OCI-LY1 (cell line): ENCODE measurements at regions not wholly inside any gene's neighbourhood (a gene's known extent, or its start where the extent isn't known, plus 50 kb on each side); places are given as distances from the start of the nearest gene placed in this dataset.

Experiments used
- H2AFZ ChIP-seq: fragments of 200-600 bp; sonication (generic), shearing (Covaris generic); 2 replicates; pipeline ENCODE4 v1.6.0; 2014; ENCODE audit warnings: antibody characterized with exemption, mild to moderate bottlenecking, low read length
- H3F3A ChIP-seq: fragments of 200-600 bp; sonication (generic), shearing (Covaris generic); 2 replicates; pipeline ENCODE4 v1.6.0; 2014; ENCODE audit warnings: mild to moderate bottlenecking, antibody characterized with exemption, low read length, moderate library complexity; ENCODE audit not compliant: insufficient read depth
- H3K27ac ChIP-seq: fragments of 200-600 bp; sonication (generic); 2 replicates; pipeline ENCODE4 v1.5.1; 2014; ENCODE audit warnings: low read length, mixed run types, mild to moderate bottlenecking, low read depth; ENCODE audit not compliant: poor library complexity, severe bottlenecking
- H3K27me3 ChIP-seq: fragments of 200-600 bp; sonication (generic); 2 replicates; pipeline ENCODE4 v1.6.0; 2014; ENCODE audit warnings: antibody characterized with exemption, mild to moderate bottlenecking, low read length, moderate library complexity; ENCODE audit not compliant: insufficient read depth
- H3K36me3 ChIP-seq: fragments of 200-600 bp; sonication (generic); 2 replicates; pipeline ENCODE4 v1.6.1; 2014; ENCODE audit warnings: mild to moderate bottlenecking, antibody characterized with exemption, low read length, moderate library complexity, mixed read lengths; ENCODE audit not compliant: insufficient read depth
- H3K4me1 ChIP-seq: fragments of 200-600 bp; sonication (generic); 2 replicates; pipeline ENCODE4 v1.5.1; 2014; ENCODE audit warnings: mild to moderate bottlenecking, low read length, moderate library complexity; ENCODE audit not compliant: insufficient read depth, severe bottlenecking
- H3K4me2 ChIP-seq: fragments of 200-600 bp; sonication (generic), shearing (Covaris generic); 2 replicates; pipeline ENCODE4 v1.6.1; 2014; ENCODE audit warnings: low read length
- H3K4me3 ChIP-seq: fragments of 200-600 bp; sonication (generic); 2 replicates; pipeline ENCODE4 v1.5.1; 2014; ENCODE audit warnings: low read length, low read depth, mild to moderate bottlenecking, mixed read lengths; ENCODE audit not compliant: poor library complexity, severe bottlenecking
- H3K79me2 ChIP-seq: fragments of 200-600 bp; shearing (Covaris generic); 2 replicates; pipeline ENCODE4 v1.6.1; 2016; ENCODE audit warnings: mixed run types, low read length, mixed read lengths; ENCODE audit not compliant: insufficient read depth
- H3K9ac ChIP-seq: fragments of 200-600 bp; sonication (generic), shearing (Covaris generic); 2 replicates; pipeline ENCODE4 v1.6.1; 2014; ENCODE audit warnings: mild to moderate bottlenecking, low read length, mixed read lengths
- H3K9me2 ChIP-seq: fragments of 200-600 bp; sonication (generic), shearing (Covaris generic); 2 replicates; pipeline ENCODE4 v1.6.1; 2014; ENCODE audit warnings: low read depth, mild to moderate bottlenecking, low read length, mixed read lengths
- H3K9me3 ChIP-seq: fragments of 200-600 bp; shearing (Covaris generic); 2 replicates; pipeline ENCODE4 v1.6.1; 2014; ENCODE audit warnings: low read length, mixed read lengths
- H4K20me1 ChIP-seq: fragments of 200-600 bp; sonication (generic), shearing (Covaris generic); 2 replicates; pipeline ENCODE4 v1.6.0; 2016; ENCODE audit warnings: mild to moderate bottlenecking, low read length; ENCODE audit not compliant: insufficient read depth
- EZH2 ChIP-seq: fragments of 200-600 bp; sonication (generic), shearing (Covaris generic); IDR thresholded peaks from 2 replicates; pipeline ENCODE4 v1.8.0; 2017; ENCODE audit warnings: borderline replicate concordance, mixed run types, mild to moderate bottlenecking, antibody characterized with exemption, low read length, moderate library complexity, mixed read lengths
- TF ChIP-seq, protein P1 (sequence below): fragments of 200-600 bp; sonication (generic), shearing (Covaris generic); IDR thresholded peaks from 2 replicates; pipeline ENCODE4 v1.5.1; 2017; ENCODE audit warnings: mild to moderate bottlenecking, antibody characterized with exemption, low read length, moderate library complexity, mixed read lengths

DNA sequence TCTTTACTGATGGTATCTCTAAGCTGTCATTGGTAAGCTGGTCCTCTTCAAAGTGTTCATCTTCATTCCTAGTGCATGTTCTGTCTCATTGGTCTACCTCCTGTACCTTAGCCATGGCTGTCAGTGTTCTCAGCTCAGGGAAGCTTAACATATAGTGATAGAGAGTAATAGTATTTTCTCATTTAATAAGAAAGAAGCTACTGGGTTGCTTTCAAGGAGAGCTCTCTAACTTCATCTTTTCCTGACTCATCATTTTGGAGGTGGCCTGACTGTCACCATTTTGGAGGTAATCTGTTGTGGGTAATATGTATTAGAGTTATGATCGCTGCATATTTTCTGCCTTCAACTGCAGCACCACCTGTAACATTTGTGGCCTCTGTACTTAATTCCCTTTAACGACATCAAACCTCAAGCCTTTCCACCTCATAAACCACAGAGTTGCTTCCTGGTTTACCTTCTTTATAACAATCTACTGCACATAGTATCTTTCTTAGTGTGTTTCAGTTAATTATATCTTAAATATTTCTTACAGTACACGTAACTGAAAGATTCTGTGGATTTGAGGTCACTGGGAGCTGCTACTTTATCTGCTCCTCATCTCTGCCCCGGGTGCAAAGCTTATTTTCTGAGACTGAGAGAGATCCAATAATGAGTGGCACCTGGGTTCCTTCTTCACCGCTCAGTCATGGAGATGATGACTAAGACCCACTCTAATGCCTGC, 474.0 kb upstream of the TECRL start:
- Histone ChIP-seq H3K27ac (no peak overlapping the region), H3K36me3 (no peaks in the 10 kb centered on the region), H3K9me2 (no peaks in the 10 kb centered on the region), H3K9me3 (no peaks in the 10 kb centered on the region), H3K27me3 (no peaks in the 10 kb centered on the region), H3K4me1 (no peaks in the 10 kb centered on the region), H4K20me1 (no peaks in the 10 kb centered on the region), H3K4me3 (no peak overlapping the region), H3K79me2 (no peaks in the 10 kb centered on the region), H3F3A (no peaks in the 10 kb centered on the region), H3K4me2 (no peak overlapping the region), H2AFZ (no peak overlapping the region), H3K9ac (no peak overlapping the region)
- TF ChIP-seq EZH2: no peak

DNA sequence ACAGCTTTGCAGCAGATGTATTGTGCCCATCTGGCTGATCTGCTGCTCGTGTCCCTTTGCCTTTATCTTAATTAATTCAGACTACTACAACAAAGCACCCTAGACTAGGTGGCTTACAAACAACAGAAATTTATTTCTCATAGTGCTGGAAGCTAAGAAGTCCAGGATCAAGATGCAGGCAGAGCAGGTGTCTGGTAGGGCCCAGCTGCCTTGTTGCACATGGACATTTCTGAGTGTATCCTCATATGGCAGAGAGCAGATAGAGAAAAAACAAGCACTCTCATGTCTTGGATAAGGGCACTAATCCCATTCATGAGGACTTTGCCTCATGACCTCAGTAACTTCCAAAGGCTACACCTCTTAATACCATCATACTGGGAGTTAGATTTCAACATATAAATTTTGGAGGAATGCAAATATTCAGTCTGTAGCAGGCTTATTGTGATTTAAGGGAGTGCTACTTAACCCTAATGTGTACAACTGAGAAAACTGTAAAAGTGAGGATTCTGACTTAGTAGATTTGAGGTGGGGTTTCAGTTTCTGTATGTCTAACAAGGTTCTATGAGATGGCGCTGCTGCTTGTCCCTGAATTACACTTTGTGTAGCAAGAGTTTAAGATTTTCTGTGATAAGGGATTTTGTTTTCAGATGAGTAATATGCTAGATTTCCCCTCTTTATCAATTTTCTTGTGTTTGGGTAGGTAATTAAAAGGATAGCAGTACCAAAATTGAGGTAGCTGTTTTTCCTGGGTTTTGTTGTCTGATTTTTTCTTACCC, 473.2 kb upstream of the TECRL start:
- Histone ChIP-seq H3K27me3 (no peaks in the 10 kb centered on the region), H3K9me3 (no peaks in the 10 kb centered on the region), H3K9me2 (no peaks in the 10 kb centered on the region), H3K4me3 (no peak overlapping the region), H3K4me2 (no peak overlapping the region), H4K20me1 (no peaks in the 10 kb centered on the region), H2AFZ (no peak overlapping the region), H3K79me2 (no peaks in the 10 kb centered on the region), H3K36me3 (no peaks in the 10 kb centered on the region), H3K4me1 (no peaks in the 10 kb centered on the region), H3K9ac (no peak overlapping the region), H3F3A (no peaks in the 10 kb centered on the region), H3K27ac (no peak overlapping the region)
- TF ChIP-seq EZH2: no peak
- TF ChIP-seq, protein P1, sequence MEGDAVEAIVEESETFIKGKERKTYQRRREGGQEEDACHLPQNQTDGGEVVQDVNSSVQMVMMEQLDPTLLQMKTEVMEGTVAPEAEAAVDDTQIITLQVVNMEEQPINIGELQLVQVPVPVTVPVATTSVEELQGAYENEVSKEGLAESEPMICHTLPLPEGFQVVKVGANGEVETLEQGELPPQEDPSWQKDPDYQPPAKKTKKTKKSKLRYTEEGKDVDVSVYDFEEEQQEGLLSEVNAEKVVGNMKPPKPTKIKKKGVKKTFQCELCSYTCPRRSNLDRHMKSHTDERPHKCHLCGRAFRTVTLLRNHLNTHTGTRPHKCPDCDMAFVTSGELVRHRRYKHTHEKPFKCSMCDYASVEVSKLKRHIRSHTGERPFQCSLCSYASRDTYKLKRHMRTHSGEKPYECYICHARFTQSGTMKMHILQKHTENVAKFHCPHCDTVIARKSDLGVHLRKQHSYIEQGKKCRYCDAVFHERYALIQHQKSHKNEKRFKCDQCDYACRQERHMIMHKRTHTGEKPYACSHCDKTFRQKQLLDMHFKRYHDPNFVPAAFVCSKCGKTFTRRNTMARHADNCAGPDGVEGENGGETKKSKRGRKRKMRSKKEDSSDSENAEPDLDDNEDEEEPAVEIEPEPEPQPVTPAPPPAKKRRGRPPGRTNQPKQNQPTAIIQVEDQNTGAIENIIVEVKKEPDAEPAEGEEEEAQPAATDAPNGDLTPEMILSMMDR: no peak

DNA sequence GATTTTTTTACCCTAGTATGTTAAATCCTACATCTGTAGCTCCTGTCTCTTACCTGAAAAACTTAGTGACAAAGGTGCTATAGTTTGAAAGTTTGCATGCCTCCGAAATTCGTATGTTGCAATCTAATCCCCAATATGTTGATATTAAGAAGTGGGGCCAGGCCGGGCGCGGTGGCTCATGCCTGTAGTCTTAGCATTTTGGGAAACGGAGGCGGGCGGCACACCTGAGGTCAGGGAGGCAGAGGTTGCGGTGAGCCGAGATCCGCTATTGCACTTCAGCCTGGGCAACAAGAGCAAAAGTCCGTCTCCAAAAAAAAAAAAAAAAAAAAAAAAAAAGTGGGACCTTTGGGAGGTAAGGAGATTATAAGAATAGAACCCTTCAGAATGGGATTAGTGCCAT, 471.3 kb upstream of the TECRL start:
- H3K27me3 ChIP-seq: no peaks in the 10 kb centered on the region
- no peak overlapping the region for H3K4me3 ChIP-seq
- H3K9me3 ChIP-seq: no peaks in the 10 kb centered on the region
- H3K79me2 ChIP-seq: no peaks in the 10 kb centered on the region
- no peaks in the 10 kb centered on the region for H4K20me1 ChIP-seq
- no peak for TF ChIP-seq EZH2
- TF ChIP-seq, protein P1: no peak
- H3K4me1 ChIP-seq: no peaks in the 10 kb centered on the region
- H3K9me2 ChIP-seq: no peaks in the 10 kb centered on the region
- H3F3A ChIP-seq: no peaks in the 10 kb centered on the region
- no peak overlapping the region for H3K27ac ChIP-seq
- H3K36me3 ChIP-seq: no peaks in the 10 kb centered on the region
- no peak overlapping the region for H3K4me2 ChIP-seq
- no peak overlapping the region for H2AFZ ChIP-seq
- H3K9ac ChIP-seq: no peak overlapping the region
